ENCODE measurements at regions not wholly inside any gene's neighbourhood (a gene's known extent, or its start where the extent isn't known, plus 50 kb on each side); places are given as distances from the start of the nearest gene placed in this dataset.
"Not testable (repeated sequence)": the region's sequence is repeated elsewhere in the genome, so short reads cannot be mapped to it uniquely, and the experiment has no call there.

DNA sequence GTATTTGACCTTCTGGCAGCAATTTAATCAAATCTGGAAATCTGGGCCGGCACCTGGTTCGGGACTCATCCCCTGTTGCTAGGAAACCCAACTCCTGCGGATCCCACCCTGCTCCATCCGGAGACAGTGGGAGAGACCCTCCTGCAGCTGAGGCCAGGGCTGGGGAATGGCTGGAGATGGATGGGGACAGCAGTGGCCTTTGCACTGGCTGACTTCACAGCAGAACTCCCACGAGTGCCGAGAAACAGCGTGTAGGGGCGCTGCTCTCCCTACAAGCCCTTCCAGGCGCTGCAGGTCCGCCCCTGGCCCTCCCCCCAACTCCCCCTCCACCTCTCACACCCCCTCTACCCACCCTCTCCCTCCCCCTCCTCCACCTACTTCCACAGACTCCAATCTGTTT is 105.8 kb upstream of the PPP1R26 start:
- no peak for DNase-seq
- in situ Hi-C loops (cut with HindIII; ENCODE audit: low pct_ligation_motif_present, low pct_unique_long_range_greater_than_20kb, low sequenced_read_pairs): no loop called here

- in situ Hi-C loops (cut with HindIII; ENCODE audit: low pct_ligation_motif_present, low pct_unique_long_range_greater_than_20kb, low sequenced_read_pairs): no loop called here
- no peak for DNase-seq
Measured at GRCh38 chr9:135374591-135374990, 105.0 kb upstream of the PPP1R26 start.

DNA sequence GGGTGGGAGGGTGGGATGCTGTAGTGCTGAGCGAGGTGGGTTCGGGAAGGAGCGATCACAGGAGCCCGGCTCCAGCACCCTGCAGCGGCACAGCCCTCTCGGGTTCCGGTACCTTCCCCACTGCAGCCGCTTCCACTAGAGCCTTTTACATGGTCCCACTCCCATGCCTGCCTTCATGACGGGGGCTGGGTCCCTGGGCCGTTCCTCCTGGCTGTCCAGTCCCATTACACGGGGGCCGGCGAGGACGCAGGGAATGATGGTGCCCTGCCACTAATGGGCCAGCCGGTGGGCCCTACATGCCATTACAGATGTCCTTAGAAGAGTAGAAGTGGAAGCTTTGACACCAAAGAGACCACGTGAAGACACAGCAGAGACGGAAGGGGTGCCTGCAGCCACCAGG is 104.6 kb upstream of the PPP1R26 start:
- in situ Hi-C loops (cut with HindIII; ENCODE audit: low pct_ligation_motif_present, low pct_unique_long_range_greater_than_20kb, low sequenced_read_pairs): no loop called here
- DNase-seq: no peak

- in situ Hi-C loops (cut with HindIII; ENCODE audit: low pct_ligation_motif_present, low pct_unique_long_range_greater_than_20kb, low sequenced_read_pairs): no loop called here
- no peak for DNase-seq
Measured at GRCh38 chr9:135376511-135377265, 102.9 kb upstream of the PPP1R26 start.

GRCh38 chr9:135377431-135377830 is 102.2 kb upstream of the PPP1R26 start:
- in situ Hi-C loops (cut with HindIII; ENCODE audit: low pct_ligation_motif_present, low pct_unique_long_range_greater_than_20kb, low sequenced_read_pairs): no loop called here
- no peak for DNase-seq

DNA sequence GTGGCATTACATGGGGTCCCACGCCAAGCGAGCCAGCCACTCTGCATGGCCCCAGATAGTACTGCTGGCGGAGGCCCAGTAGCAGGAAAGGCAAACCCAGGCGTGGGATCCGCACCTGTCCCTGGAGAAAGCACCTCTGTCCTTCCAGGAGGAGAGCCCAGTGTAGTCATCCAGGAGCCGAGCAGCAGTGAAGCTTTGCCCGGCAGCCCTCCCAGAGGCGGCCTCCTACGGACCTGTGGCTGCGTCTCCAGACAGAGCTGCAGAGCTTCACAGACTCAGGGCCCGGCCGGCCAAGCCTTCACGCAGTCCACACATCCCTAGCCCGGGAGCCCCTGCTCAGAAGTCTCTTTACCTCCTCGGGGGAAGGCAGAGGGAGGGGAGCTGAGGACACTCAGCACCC is 100.8 kb upstream of the PPP1R26 start:
- in situ Hi-C loops (cut with HindIII; ENCODE audit: low pct_ligation_motif_present, low pct_unique_long_range_greater_than_20kb, low sequenced_read_pairs): no loop called here
- DNase-seq: no peak

GRCh38 chr9:135379540-135380267 is 99.9 kb upstream of the PPP1R26 start:
- DNase-seq: no peak
- in situ Hi-C loops (cut with HindIII; ENCODE audit: low pct_ligation_motif_present, low pct_unique_long_range_greater_than_20kb, low sequenced_read_pairs): no loop called here

DNA sequence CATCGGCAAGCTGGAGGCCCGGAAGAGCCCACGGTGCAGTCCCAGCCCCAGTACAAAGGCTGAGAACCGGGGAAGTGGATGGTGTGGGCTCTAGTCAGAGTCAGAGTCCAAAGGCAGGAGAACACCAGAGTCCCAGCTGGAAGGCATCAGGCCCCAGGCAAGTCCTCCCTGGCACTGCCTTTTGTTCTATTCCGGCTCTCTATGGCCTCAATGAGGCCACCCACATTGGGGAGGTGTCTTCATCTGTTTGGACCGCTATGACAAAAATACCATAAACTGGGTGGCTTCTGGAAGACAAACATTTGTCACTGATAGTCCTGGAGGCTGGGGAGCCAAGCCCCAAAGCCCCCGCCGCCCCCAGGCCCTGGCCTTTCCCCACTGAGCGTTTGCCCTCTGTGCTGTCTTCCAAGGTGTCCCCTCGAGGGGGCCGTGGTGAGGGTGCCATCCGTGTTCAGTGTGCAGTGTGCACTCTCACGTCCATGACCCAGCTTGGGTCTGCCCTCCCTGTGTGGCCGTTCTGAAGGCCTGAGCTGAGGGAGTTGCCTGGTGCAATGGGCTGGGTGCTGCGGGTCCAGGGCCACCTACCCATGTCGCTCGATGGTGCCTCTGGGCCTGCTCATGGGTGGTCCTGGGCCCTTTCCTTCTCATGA is 99.1 kb upstream of the PPP1R26 start:
- in situ Hi-C loops (cut with HindIII; ENCODE audit: low pct_ligation_motif_present, low pct_unique_long_range_greater_than_20kb, low sequenced_read_pairs): no loop called here

GRCh38 chr9:135381762-135382310 is 97.7 kb upstream of the PPP1R26 start:
- no peak for DNase-seq
- in situ Hi-C loops (cut with HindIII; ENCODE audit: low pct_ligation_motif_present, low pct_unique_long_range_greater_than_20kb, low sequenced_read_pairs): no loop called here

More for the DNA sequence above, 99.1 kb upstream of the PPP1R26 start:
- no peak for DNase-seq

- DNase-seq: no peak
Measured at GRCh38 chr9:135384226-135384625, 95.4 kb upstream of the PPP1R26 start.

DNA sequence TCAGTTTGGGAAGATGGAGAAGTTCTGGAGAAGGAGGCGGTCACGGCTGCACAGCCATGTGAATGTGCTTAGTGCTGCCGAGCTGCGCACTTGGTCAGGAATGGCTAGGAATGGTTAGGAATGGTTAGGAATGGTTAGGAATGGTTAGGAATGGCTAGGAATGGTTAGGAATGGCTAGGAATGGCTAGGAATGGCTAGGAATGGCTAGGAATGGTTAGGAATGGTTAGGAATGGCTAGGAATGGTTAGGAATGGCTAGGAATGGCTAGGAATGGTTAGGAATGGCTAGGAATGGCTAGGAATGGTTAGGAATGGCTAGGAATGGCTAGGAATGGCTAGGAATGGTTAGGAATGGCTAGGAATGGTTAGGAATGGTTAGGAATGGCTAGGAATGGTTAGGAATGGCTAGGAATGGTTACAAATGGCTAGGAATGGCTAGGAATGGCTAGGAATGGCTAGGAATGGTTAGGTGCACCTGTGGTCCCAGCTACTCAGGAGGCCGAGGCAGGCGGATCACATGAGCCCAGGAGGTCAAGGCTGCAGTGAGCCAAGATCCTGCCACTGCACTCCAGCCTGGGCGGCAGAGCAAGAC is 94.7 kb upstream of the PPP1R26 start:
- in situ Hi-C loops (cut with HindIII; ENCODE audit: low pct_ligation_motif_present, low pct_unique_long_range_greater_than_20kb, low sequenced_read_pairs); DNase-seq: not testable (repeated sequence)

More at GRCh38 chr9:135384226-135384625, 95.4 kb upstream of the PPP1R26 start:
- in situ Hi-C loops (cut with HindIII; ENCODE audit: low pct_ligation_motif_present, low pct_unique_long_range_greater_than_20kb, low sequenced_read_pairs): no loop called here

DNA sequence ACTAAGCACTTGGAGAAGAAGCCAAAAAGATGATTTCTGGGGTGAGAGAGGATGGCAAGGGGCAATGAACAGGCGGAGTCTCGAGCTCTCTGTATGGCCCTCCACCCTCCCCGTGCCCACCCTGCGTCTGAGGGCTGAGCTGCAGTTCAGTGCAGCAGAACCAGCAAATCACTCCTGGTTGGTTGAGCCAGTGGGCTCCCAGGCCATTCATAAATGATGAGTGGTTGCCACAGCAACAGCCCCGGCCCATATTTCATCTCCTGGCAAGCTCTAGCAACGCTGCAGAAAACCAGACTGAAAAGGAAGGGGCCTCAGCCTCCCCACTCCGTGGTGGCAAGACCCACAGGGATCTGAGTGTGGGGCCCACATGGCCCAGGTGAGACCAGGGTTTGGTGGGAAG is 93.8 kb upstream of the PPP1R26 start:
- no peak for DNase-seq
- in situ Hi-C loops (cut with HindIII; ENCODE audit: low pct_ligation_motif_present, low pct_unique_long_range_greater_than_20kb, low sequenced_read_pairs): no loop called here

GRCh38 chr9:135387976-135388375 is 91.6 kb upstream of the PPP1R26 start:
- DNase-seq: no peak
- in situ Hi-C loops (cut with HindIII; ENCODE audit: low pct_ligation_motif_present, low pct_unique_long_range_greater_than_20kb, low sequenced_read_pairs): no loop called here

- in situ Hi-C loops (cut with HindIII; ENCODE audit: low pct_ligation_motif_present, low pct_unique_long_range_greater_than_20kb, low sequenced_read_pairs): no loop called here
- DNase-seq: no peak
Measured at GRCh38 chr9:135388530-135388929, 91.1 kb upstream of the PPP1R26 start.

DNA sequence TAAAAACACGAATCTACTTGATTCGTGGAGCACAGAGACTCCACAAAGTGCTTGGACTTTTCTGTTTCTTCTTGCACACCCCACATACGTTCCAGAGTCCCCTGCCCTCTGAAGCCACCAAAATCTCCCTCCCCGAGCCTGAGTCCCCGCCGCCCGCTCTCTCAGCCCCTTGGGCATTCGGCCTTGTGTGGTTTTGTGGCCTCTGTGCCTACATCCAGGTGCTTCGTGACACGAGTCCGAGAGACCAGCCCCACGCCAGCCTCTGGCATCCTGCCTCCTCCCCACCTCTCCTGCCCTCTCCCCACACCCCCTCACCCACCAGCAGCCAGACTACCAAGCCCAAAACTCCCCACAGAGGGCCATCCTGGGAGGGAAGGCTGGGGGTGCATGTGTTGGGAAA is 87.8 kb upstream of the PPP1R26 start:
- in situ Hi-C loops (cut with HindIII; ENCODE audit: low pct_ligation_motif_present, low pct_unique_long_range_greater_than_20kb, low sequenced_read_pairs): no loop called here

DNA sequence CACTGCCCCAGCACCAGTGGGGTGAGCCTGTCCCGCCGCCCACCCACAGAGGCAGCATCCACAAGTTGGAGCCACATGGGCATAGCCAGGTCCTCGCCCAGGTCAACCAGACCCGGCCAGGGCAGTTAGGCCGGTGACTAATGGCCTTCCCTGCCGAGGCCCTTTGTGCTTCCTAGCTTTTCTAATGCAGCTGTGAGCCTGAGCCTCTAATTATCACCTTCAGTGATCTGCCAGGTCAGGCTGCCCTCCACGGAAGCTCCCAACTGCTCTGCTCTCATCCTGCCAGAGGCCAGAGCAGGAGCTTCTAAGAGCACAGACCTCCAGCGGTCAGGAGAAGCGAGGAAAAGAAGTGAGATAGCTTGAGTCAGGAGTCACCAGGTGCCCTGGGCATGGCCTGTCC is 87.1 kb upstream of the PPP1R26 start:
- no peak for DNase-seq
- in situ Hi-C loops (cut with HindIII; ENCODE audit: low pct_ligation_motif_present, low pct_unique_long_range_greater_than_20kb, low sequenced_read_pairs): no loop called here

More for the DNA sequence above, 87.8 kb upstream of the PPP1R26 start:
- no peak for DNase-seq

- no peak for DNase-seq
- in situ Hi-C loops (cut with HindIII; ENCODE audit: low pct_ligation_motif_present, low pct_unique_long_range_greater_than_20kb, low sequenced_read_pairs): no loop called here
Measured at GRCh38 chr9:135394131-135394530, 85.5 kb upstream of the PPP1R26 start.

- in situ Hi-C loops (cut with HindIII; ENCODE audit: low pct_ligation_motif_present, low pct_unique_long_range_greater_than_20kb, low sequenced_read_pairs): no loop called here
- no peak for DNase-seq
Measured at GRCh38 chr9:135394699-135395645, 84.6 kb upstream of the PPP1R26 start.
